ENCODE measurements at regions not wholly inside any gene's neighbourhood (a gene's known extent, or its start where the extent isn't known, plus 50 kb on each side); places are given as distances from the start of the nearest gene placed in this dataset.

GRCh38 chr2:21633015-21633414, 509.2 kb downstream of the TDRD15 start:
- no peak for DNase-seq (ENCODE audit: low read depth, low spot score)
- no peak overlapping the region for H3K27ac ChIP-seq (ENCODE audit: low read length)
- no peaks in the 10 kb centered on the region for H3K27me3 ChIP-seq (ENCODE audit: control insufficient read depth, insufficient read depth, low read length)

DNA sequence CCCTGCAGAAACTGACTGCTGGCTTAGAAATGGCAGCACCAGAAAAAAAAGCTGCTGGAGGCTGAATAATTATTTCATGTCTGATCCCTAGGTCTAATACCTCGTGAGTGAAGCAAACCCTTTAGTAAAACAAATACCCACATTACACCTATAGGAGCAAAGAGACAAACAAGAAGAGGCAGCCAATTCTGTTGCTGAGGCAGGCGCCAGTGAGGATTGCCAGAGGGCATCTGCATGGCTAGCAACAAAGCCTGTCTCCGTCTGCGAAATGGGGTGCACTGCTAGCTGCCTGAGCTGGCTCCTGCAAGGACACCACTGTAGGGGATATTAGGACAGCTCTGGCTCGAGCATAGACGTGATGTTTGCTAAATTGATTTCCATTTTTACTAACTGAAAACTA, 509.7 kb downstream of the TDRD15 start:
- Histone ChIP-seq H3K36me3 (ENCODE audit: control insufficient read depth, insufficient read depth, low read length) (no peaks in the 10 kb centered on the region), H3K27ac (ENCODE audit: low read length) (no peak overlapping the region), H3K4me1 (ENCODE audit: control insufficient read depth, insufficient read depth, low read length) (no peaks in the 10 kb centered on the region), H3K4me3 (ENCODE audit: low read depth in 2 of 2, low read length in 2 of 2) (no peak overlapping the region), H3K9me3 (ENCODE audit: control insufficient read depth, insufficient read depth, low read depth, low read length) (no peaks in the 10 kb centered on the region), H3K27me3 (ENCODE audit: control insufficient read depth, insufficient read depth, low read length) (no peaks in the 10 kb centered on the region)
- DNase-seq (ENCODE audit: low read depth, low spot score) (no peak), ATAC-seq (no peak)
- BruUV-seq (replicated peaks): no TSS peak
- TF ChIP-seq TCF7L2 (IDR thresholded peaks at IDR 0.05; ENCODE audit: low read depth, low read length) (no peak), REST (IDR thresholded peaks at IDR 0.05; ENCODE audit: insufficient read depth in 1 of 2, low read depth in 2 of 2, low read length in 1 of 2) (no peak), SIN3A (IDR thresholded peaks at IDR 0.05; ENCODE audit: borderline replicate concordance, insufficient read depth, low read depth, low read length) (no peak), POLR2AphosphoS5 (IDR thresholded peaks at IDR 0.05; ENCODE audit: low read depth, low read length) (no peak)
- TF ChIP-seq, protein P1, sequence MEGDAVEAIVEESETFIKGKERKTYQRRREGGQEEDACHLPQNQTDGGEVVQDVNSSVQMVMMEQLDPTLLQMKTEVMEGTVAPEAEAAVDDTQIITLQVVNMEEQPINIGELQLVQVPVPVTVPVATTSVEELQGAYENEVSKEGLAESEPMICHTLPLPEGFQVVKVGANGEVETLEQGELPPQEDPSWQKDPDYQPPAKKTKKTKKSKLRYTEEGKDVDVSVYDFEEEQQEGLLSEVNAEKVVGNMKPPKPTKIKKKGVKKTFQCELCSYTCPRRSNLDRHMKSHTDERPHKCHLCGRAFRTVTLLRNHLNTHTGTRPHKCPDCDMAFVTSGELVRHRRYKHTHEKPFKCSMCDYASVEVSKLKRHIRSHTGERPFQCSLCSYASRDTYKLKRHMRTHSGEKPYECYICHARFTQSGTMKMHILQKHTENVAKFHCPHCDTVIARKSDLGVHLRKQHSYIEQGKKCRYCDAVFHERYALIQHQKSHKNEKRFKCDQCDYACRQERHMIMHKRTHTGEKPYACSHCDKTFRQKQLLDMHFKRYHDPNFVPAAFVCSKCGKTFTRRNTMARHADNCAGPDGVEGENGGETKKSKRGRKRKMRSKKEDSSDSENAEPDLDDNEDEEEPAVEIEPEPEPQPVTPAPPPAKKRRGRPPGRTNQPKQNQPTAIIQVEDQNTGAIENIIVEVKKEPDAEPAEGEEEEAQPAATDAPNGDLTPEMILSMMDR (IDR thresholded peaks at IDR 0.05): no peak
- CTCF ChIA-PET: interaction anchor here (0.6 kb wide), 1 partner anchor 869 kb away, joined by 4 read pairs; no protein-coding TSS in a partner anchor
- intact Hi-C loops (cut with micrococcal nuclease; ENCODE audit: unreplicated experiment) (no loop called here), in situ Hi-C loops (cut with HindIII; ENCODE audit: low pct_unique_long_range_greater_than_20kb, low sequenced_read_pairs) (no loop called here)
- POLR2A ChIA-PET: no interaction called here

More at GRCh38 chr2:21633015-21633414, 509.2 kb downstream of the TDRD15 start:
- Histone ChIP-seq H3K4me1 (ENCODE audit: control insufficient read depth, insufficient read depth, low read length) (no peaks in the 10 kb centered on the region), H3K36me3 (ENCODE audit: control insufficient read depth, insufficient read depth, low read length) (no peaks in the 10 kb centered on the region), H3K9me3 (ENCODE audit: control insufficient read depth, insufficient read depth, low read depth, low read length) (no peaks in the 10 kb centered on the region), H3K4me3 (ENCODE audit: low read depth in 2 of 2, low read length in 2 of 2) (no peak overlapping the region)
- no TSS peak for BruUV-seq (replicated peaks)
- POLR2A ChIA-PET: no interaction called here
- no peak for TF ChIP-seq TCF7L2 (IDR thresholded peaks at IDR 0.05; ENCODE audit: low read depth, low read length)
- TF ChIP-seq SIN3A (IDR thresholded peaks at IDR 0.05; ENCODE audit: borderline replicate concordance, insufficient read depth, low read depth, low read length): no peak
- TF ChIP-seq POLR2AphosphoS5 (IDR thresholded peaks at IDR 0.05; ENCODE audit: low read depth, low read length): no peak
- no peak for TF ChIP-seq REST (IDR thresholded peaks at IDR 0.05; ENCODE audit: insufficient read depth in 1 of 2, low read depth in 2 of 2, low read length in 1 of 2)
- TF ChIP-seq, protein P1 (IDR thresholded peaks at IDR 0.05): no peak
- no peak for ATAC-seq
- in situ Hi-C loops (cut with HindIII; ENCODE audit: low pct_unique_long_range_greater_than_20kb, low sequenced_read_pairs): no loop called here
- CTCF ChIA-PET: interaction anchor here (0.6 kb wide), 1 partner anchor 869 kb away, joined by 4 read pairs; no protein-coding TSS in a partner anchor
- intact Hi-C loops (cut with micrococcal nuclease; ENCODE audit: unreplicated experiment): no loop called here

All from Panc1 (cell line).